C4-2B (cell line): ENCODE measurements at regions not wholly inside any gene's neighbourhood (a gene's known extent, or its start where the extent isn't known, plus 50 kb on each side); places are given as distances from the start of the nearest gene placed in this dataset.

Experiments used
- ZFX ChIP-seq: fragments of 450-650 bp; IDR thresholded peaks from 2 replicates; pipeline ENCODE4 v1.6.1; 2017
- TF ChIP-seq, protein P1 (sequence below): fragments of 450-650 bp; conservative IDR thresholded peaks from 2 replicates; pipeline ENCODE4 v1.5.1; 2017; ENCODE audit warnings: mild to moderate bottlenecking

DNA sequence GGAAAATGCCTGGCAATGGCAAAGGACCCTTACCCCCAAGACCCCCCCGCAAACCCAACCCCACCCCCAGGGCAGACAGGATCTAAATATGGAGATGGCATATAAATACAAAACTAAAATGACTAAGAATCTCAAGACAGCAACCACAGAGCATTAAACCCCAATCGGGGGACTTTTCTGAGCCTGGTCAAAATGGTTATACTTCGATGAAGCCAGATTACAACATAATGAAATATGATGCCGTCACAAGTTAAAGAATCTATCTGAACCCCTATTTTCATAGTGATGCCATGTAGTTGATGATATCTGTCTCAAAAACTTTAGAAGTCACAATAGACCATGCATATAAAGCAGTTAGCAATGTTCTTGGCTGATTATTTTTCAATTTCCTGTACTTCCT lies 223.6 kb downstream of the CGGBP1 start:
- TF ChIP-seq, protein P1, sequence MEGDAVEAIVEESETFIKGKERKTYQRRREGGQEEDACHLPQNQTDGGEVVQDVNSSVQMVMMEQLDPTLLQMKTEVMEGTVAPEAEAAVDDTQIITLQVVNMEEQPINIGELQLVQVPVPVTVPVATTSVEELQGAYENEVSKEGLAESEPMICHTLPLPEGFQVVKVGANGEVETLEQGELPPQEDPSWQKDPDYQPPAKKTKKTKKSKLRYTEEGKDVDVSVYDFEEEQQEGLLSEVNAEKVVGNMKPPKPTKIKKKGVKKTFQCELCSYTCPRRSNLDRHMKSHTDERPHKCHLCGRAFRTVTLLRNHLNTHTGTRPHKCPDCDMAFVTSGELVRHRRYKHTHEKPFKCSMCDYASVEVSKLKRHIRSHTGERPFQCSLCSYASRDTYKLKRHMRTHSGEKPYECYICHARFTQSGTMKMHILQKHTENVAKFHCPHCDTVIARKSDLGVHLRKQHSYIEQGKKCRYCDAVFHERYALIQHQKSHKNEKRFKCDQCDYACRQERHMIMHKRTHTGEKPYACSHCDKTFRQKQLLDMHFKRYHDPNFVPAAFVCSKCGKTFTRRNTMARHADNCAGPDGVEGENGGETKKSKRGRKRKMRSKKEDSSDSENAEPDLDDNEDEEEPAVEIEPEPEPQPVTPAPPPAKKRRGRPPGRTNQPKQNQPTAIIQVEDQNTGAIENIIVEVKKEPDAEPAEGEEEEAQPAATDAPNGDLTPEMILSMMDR, result no peak
- no peak for TF ChIP-seq ZFX
